Ishikawa (cell line): ENCODE measurements at regions not wholly inside any gene's neighbourhood (a gene's known extent, or its start where the extent isn't known, plus 50 kb on each side); places are given as distances from the start of the nearest gene placed in this dataset.

Experiments used
- CEBPB ChIP-seq: IDR thresholded peaks from 2 replicates; pipeline ENCODE4 v1.6.1; 2012
- CREB1 ChIP-seq: IDR thresholded peaks from 2 replicates; pipeline ENCODE4 v1.6.1; 2012; ENCODE audit warnings: low read depth
- EGR1 ChIP-seq: IDR thresholded peaks from 2 replicates; pipeline ENCODE4 v1.6.1; 2012
- EP300 ChIP-seq: IDR thresholded peaks from 2 replicates; pipeline ENCODE4 v1.6.1; 2012; ENCODE audit warnings: borderline replicate concordance
- FOXM1 ChIP-seq: IDR thresholded peaks from 2 replicates; pipeline ENCODE4 v1.6.1; 2012; ENCODE audit warnings: low read depth, borderline replicate concordance
- MAX ChIP-seq: IDR thresholded peaks from 2 replicates; pipeline ENCODE4 v1.6.1; 2012
- NFIC ChIP-seq: IDR thresholded peaks from 2 replicates; pipeline ENCODE4 v1.6.1; 2012
- RAD21 ChIP-seq: IDR thresholded peaks from 2 replicates; pipeline ENCODE4 v1.6.1; 2012; ENCODE audit warnings: low read depth
- REST ChIP-seq: IDR thresholded peaks from 2 replicates; pipeline ENCODE4 v1.6.1; 2012; ENCODE audit warnings: low read depth, mild to moderate bottlenecking
- TAF1 ChIP-seq: IDR thresholded peaks from 2 replicates; pipeline ENCODE4 v1.6.1; 2012; ENCODE audit warnings: low read depth, mild to moderate bottlenecking
- TCF12 ChIP-seq: IDR thresholded peaks from 2 replicates; pipeline ENCODE4 v1.6.1; 2012; ENCODE audit warnings: low read depth
- TEAD4 ChIP-seq: IDR thresholded peaks from 2 replicates; pipeline ENCODE4 v1.6.1; 2012
- USF1 ChIP-seq: IDR thresholded peaks from 2 replicates; pipeline ENCODE4 v1.6.1; 2012
- YY1 ChIP-seq: IDR thresholded peaks from 2 replicates; pipeline ENCODE4 v1.6.1; 2012; ENCODE audit warnings: low read depth
- ZBTB7A ChIP-seq: IDR thresholded peaks from 2 replicates; pipeline ENCODE4 v1.6.1; 2012; ENCODE audit warnings: low read depth

- no peak for TF ChIP-seq MAX
- no peak for TF ChIP-seq EGR1
- no peak for TF ChIP-seq ZBTB7A
Measured at GRCh38 chr4:130322439-130322838, 1226.5 kb downstream of the C4orf33 start.

- TF ChIP-seq REST (no peak), FOXM1 (no peak), NFIC (no peak), YY1 (no peak)
Measured at GRCh38 chr4:130329036-130329435, 1233.1 kb downstream of the C4orf33 start.

- no peak for TF ChIP-seq TCF12
- no peak for TF ChIP-seq MAX
- TF ChIP-seq REST, result no peak
- TF ChIP-seq RAD21, result no peak
- TF ChIP-seq NFIC, result no peak
- no peak for TF ChIP-seq EP300
- no peak for TF ChIP-seq FOXM1
Measured at GRCh38 chr4:130333241-130333759, 1237.3 kb downstream of the C4orf33 start.

GRCh38 chr4:130335417-130336194 is 1239.7 kb downstream of the C4orf33 start:
- TF ChIP-seq RAD21, result no peak
- TF ChIP-seq TAF1, result no peak
- TF ChIP-seq YY1, result no peak
- TF ChIP-seq EGR1, result no peak
- TF ChIP-seq CEBPB, result no peak
- TF ChIP-seq CREB1, result no peak
- no peak for TF ChIP-seq USF1
- no peak for TF ChIP-seq FOXM1
- TF ChIP-seq NFIC, result no peak
- no peak for TF ChIP-seq REST

- TF ChIP-seq RAD21 (peak; percentile 48; the same call in 1 of the 2 replicates), YY1 (no peak)
Measured at GRCh38 chr4:130336585-130337217, 1240.7 kb downstream of the C4orf33 start.

- no peak for TF ChIP-seq TEAD4
- no peak for TF ChIP-seq MAX
- TF ChIP-seq EGR1, result no peak
- no peak for TF ChIP-seq RAD21
- no peak for TF ChIP-seq FOXM1
- no peak for TF ChIP-seq ZBTB7A
- TF ChIP-seq EP300, result no peak
- no peak for TF ChIP-seq YY1
- TF ChIP-seq NFIC, result no peak
- no peak for TF ChIP-seq USF1
- TF ChIP-seq TCF12, result no peak
- TF ChIP-seq TAF1, result no peak
- TF ChIP-seq CEBPB, result no peak
- TF ChIP-seq REST, result no peak
Measured at GRCh38 chr4:130338851-130339250, 1242.9 kb downstream of the C4orf33 start.
